Kidney (tissue), 13 donors: ENCODE measurements at regions not wholly inside any gene's neighbourhood (a gene's known extent, or its start where the extent isn't known, plus 50 kb on each side); places are given as distances from the start of the nearest gene placed in this dataset.

Experiments
- DNase-seq, 5 donors: peaks; one replicate each; pipeline ENCODE4 v3.0.0-alpha.2; 2013 to 2020
- FAIRE-seq: peaks from 2 replicates; lab custom pipeline; 2012; peaks lifted over from hg19 to GRCh38; lab: Jason Lieb, UNC
- H3K27ac ChIP-seq, 2 donors: one replicate each; pipeline ENCODE4 v1.7.0; 2013; ENCODE audit warnings: low read depth in 2 of 2, low read length in 2 of 2, inconsistent platforms in 1 of 2
- H3K27me3 ChIP-seq: one replicate; pipeline ENCODE4 v1.7.1; 2013; ENCODE audit warnings: low read length, inconsistent platforms; ENCODE audit not compliant: control insufficient read depth, insufficient read depth
- H3K36me3 ChIP-seq, 3 donors: one replicate each; pipeline versions ENCODE4 v1.7.0 to v1.7.1; 2013; ENCODE audit warnings: low read length in 3 of 3, control low read depth in 1 of 3, inconsistent platforms in 1 of 3; ENCODE audit not compliant: insufficient read depth in 3 of 3, control insufficient read depth in 2 of 3
- H3K4me1 ChIP-seq, 3 donors: one replicate each; pipeline versions ENCODE4 v1.7.0 to v1.7.1; 2013; ENCODE audit warnings: low read length in 3 of 3, inconsistent platforms in 1 of 3, low read depth in 1 of 3; ENCODE audit not compliant: control insufficient read depth in 2 of 3, insufficient read depth in 2 of 3
- H3K4me3 ChIP-seq, 3 donors: one replicate each; pipeline versions ENCODE4 v1.7.0 to v1.8.1; 2013; ENCODE audit warnings: low read length in 3 of 3, control low read depth in 1 of 3, inconsistent platforms in 1 of 3
- H3K9ac ChIP-seq, 3 donors: one replicate each; pipeline versions ENCODE4 v1.7.0 to v1.7.1; 2013; ENCODE audit warnings: low read length in 3 of 3, control low read depth in 1 of 3, inconsistent platforms in 1 of 3
- H3K9me3 ChIP-seq, 3 donors: one replicate each; pipeline versions ENCODE4 v1.7.0 to v1.7.1; 2013; ENCODE audit warnings: low read length in 3 of 3, control low read depth in 1 of 3, inconsistent platforms in 1 of 3; ENCODE audit not compliant: control insufficient read depth in 2 of 3, insufficient read depth in 1 of 3
- intact Hi-C: fragments of 100-400 bp; cut with DNase I; formaldehyde crosslinking; loops from one replicate; pipeline ENCODE4 v1.11.1; 2022
- TF ChIP-seq, protein P1 (sequence below): IDR thresholded peaks from 3 replicates; pipeline ENCODE4 v1.5.1; 2012; ENCODE audit warnings: mild to moderate bottlenecking, moderate library complexity, borderline replicate concordance; ENCODE audit not compliant: insufficient read depth; ENCODE audit errors: extremely low read depth
- donor health status: control.
- donor health status: control.
- donor health status: control.
- donor health status: control.
- donor health status: control.
- donor health status: DM: yes; HTN: yes; CAD: no.
- donor health status: Normal renal cell carcinoma (clear cell type).

DNA sequence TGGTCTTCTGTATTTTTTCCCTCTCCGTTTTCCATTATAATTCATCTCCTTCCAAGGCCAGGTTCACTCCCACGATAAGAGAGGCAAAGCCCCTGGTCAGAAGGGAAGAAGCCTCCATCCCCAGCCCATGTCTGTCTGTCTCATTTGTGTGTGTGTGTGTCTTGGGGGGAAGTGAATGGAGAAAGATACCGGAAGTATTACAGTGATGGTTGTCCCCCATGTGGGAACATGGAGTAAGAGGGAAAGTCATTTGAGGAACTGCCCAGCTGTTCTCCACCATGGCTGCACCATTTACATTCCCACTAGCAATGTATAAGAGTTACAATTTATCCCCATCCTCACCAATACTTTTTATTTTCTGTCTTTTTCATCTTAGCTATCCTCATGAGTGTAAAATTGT lies 113.6 kb upstream of the ATP8B1 start:
- no peak overlapping the region for H3K9ac ChIP-seq
- H3K9me3 ChIP-seq = no peaks in the 10 kb centered on the region
- TF ChIP-seq, protein P1, sequence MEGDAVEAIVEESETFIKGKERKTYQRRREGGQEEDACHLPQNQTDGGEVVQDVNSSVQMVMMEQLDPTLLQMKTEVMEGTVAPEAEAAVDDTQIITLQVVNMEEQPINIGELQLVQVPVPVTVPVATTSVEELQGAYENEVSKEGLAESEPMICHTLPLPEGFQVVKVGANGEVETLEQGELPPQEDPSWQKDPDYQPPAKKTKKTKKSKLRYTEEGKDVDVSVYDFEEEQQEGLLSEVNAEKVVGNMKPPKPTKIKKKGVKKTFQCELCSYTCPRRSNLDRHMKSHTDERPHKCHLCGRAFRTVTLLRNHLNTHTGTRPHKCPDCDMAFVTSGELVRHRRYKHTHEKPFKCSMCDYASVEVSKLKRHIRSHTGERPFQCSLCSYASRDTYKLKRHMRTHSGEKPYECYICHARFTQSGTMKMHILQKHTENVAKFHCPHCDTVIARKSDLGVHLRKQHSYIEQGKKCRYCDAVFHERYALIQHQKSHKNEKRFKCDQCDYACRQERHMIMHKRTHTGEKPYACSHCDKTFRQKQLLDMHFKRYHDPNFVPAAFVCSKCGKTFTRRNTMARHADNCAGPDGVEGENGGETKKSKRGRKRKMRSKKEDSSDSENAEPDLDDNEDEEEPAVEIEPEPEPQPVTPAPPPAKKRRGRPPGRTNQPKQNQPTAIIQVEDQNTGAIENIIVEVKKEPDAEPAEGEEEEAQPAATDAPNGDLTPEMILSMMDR = no peak
- intact Hi-C loops = no loop called here
- FAIRE-seq (no peak), DNase-seq (no peak)
- H3K27ac ChIP-seq = no peak overlapping the region
- no peaks in the 10 kb centered on the region for H3K36me3 ChIP-seq
- H3K4me1 ChIP-seq = no peaks in the 10 kb centered on the region
- H3K4me3 ChIP-seq = no peak overlapping the region
- no peaks in the 10 kb centered on the region for H3K27me3 ChIP-seq

DNA sequence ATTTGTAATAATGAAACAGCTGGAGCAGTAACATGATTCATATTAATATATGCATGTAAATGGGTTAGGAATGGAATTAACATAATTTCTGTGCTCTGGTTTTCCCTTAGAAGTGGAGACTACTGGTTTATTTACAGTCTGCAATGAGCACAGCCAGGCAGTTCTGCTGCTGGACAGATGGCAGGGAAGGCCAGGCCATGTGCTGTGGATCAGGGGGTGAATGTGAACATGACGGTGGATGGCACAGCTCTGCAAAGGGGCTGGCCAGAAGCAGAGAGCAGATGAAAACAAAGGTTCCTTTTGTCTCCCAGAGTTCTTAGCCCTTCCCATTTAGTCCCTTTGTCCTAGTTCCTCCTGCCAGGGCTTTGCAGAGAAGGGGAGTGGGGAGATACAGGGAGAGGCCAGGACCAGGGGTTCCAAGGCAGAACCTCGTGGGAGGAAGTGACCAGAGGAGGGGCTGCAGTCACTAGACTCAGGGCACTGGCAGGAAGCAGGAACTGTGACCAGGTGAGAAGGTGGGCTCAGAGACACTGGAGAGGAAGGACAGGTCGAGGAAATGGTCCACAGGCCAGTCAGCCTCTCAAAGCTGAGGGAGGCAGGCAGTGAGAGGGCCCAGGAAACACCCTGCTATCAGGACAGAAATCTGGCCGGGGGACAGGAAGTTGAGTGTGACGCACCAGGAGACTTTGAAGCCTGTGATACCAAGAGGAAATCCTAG lies 112.9 kb upstream of the ATP8B1 start:
- H3K4me1 ChIP-seq = no peaks in the 10 kb centered on the region
- no peak for FAIRE-seq
- H3K9me3 ChIP-seq = no peaks in the 10 kb centered on the region
- TF ChIP-seq, protein P1 = no peak
- intact Hi-C loops = no loop called here
- H3K27me3 ChIP-seq = no peaks in the 10 kb centered on the region
- no peak overlapping the region for H3K27ac ChIP-seq
- H3K9ac ChIP-seq = no peak overlapping the region
- H3K4me3 ChIP-seq = no peak overlapping the region
- no peaks in the 10 kb centered on the region for H3K36me3 ChIP-seq
- no peak for DNase-seq

DNA sequence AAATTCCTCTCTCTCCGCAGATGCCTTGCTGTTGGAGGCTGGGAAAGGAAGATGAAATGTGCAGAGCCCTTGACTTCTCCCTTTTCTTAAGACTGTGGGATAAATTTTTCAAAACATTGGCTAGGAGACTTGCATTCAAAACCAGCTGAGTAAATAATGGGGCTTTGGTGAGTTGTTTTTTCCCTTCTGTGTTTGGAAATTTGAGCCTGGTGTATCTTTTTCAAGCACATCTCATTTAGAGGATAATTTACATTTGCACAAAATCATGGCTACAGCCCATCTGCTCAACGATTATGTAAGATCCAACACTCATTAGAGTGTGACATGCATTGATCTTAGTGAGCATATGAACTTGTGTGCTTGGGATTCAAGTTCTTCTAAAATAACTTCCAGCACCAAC lies 112.1 kb upstream of the ATP8B1 start:
- Histone ChIP-seq H3K36me3 (no peaks in the 10 kb centered on the region), H3K4me1 (no peaks in the 10 kb centered on the region), H3K27me3 (no peaks in the 10 kb centered on the region), H3K27ac (no peak overlapping the region), H3K9ac (no peak overlapping the region), H3K9me3 (no peaks in the 10 kb centered on the region), H3K4me3 (no peak overlapping the region)
- intact Hi-C loops = no loop called here
- DNase-seq (peak in 1 of 5 donors; percentile 22), FAIRE-seq (no peak)
- TF ChIP-seq, protein P1 = no peak

DNA sequence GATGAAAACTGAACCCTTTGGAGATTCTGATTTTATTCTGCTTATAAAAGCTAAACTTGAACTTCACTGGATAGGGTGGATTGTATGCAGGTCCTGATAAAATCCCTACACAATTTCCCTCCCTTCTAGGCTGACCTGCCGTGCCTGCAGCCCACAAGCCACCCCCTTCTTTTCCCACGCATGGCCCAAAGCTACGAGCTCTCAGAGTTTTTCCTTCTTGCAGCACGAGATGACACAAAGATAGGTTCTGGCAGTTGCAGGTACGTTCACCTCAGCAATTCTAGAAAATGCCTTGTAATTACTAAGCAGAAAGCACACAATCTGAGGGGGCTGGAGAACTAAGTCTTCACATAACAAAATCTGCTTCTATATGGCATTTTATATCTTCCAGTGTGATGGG lies 110.6 kb upstream of the ATP8B1 start:
- H3K27ac ChIP-seq = no peak overlapping the region
- no peaks in the 10 kb centered on the region for H3K4me1 ChIP-seq
- TF ChIP-seq, protein P1 = no peak
- intact Hi-C loops = no loop called here
- H3K4me3 ChIP-seq = no peak overlapping the region
- DNase-seq (no peak), FAIRE-seq (no peak)
- H3K27me3 ChIP-seq = no peaks in the 10 kb centered on the region
- H3K9me3 ChIP-seq = no peaks in the 10 kb centered on the region
- no peaks in the 10 kb centered on the region for H3K36me3 ChIP-seq
- no peak overlapping the region for H3K9ac ChIP-seq
